OCI-LY7 (cell line): ENCODE measurements at regions not wholly inside any gene's neighbourhood (a gene's known extent, or its start where the extent isn't known, plus 50 kb on each side); places are given as distances from the start of the nearest gene placed in this dataset.
A peak's percentile ranks its signal among the peaks of the same experiment; 100 is the strongest.

Experiments used
- BruUV-seq: library from RNA; stranded (reverse); fragments of 400-500 nt; replicated peaks from 2 replicates; lab custom pipeline; 2021; lab: Mats Ljungman, UMichigan
- CTCF ChIA-PET: fragments of 300-600 bp; sonication (Branson Sonifier 250); formaldehyde crosslinking; loops from one replicate; lab custom pipeline; 2022; ENCODE audit warnings: antibody characterized with exemption; ENCODE audit not compliant: unreplicated experiment; lab: Charles Lee
- POLR2A ChIA-PET: fragments of 300-600 bp; sonication (Branson Sonifier 250); formaldehyde crosslinking; loops from one replicate; lab custom pipeline; 2022; ENCODE audit warnings: antibody characterized with exemption; lab: Charles Lee
- DNase-seq: peaks from one replicate; pipeline ENCODE4 v3.0.0-alpha.2; 2015; ENCODE audit warnings: low spot score
- H2AFZ ChIP-seq: fragments of 200-600 bp; sonication (generic), shearing (Covaris generic); 2 replicates; pipeline ENCODE4 v1.6.1; 2014; ENCODE audit warnings: mild to moderate bottlenecking, antibody characterized with exemption, low read length, moderate library complexity
- H3K27ac ChIP-seq: fragments of 200-600 bp; sonication (generic); 2 replicates; pipeline ENCODE4 v1.5.1; 2014; ENCODE audit warnings: mixed run types, low read depth, mild to moderate bottlenecking, moderate library complexity, low read length, inconsistent platforms; ENCODE audit not compliant: poor library complexity, severe bottlenecking
- H3K36me3 ChIP-seq: fragments of 200-600 bp; sonication (generic); 2 replicates; pipeline ENCODE4 v1.6.1; 2014; ENCODE audit warnings: mild to moderate bottlenecking, antibody characterized with exemption, low read length, moderate library complexity, mixed read lengths; ENCODE audit not compliant: insufficient read depth
- H3K4me1 ChIP-seq: fragments of 200-600 bp; sonication (generic); 2 replicates; pipeline ENCODE4 v1.5.1; 2014; ENCODE audit warnings: mild to moderate bottlenecking, low read length; ENCODE audit not compliant: insufficient read depth, poor library complexity, severe bottlenecking
- H3K4me2 ChIP-seq: fragments of 200-600 bp; sonication (generic); 2 replicates; pipeline ENCODE4 v1.6.1; 2014; ENCODE audit warnings: mild to moderate bottlenecking, low read length
- H3K4me3 ChIP-seq: fragments of 200-600 bp; sonication (generic); 2 replicates; pipeline ENCODE4 v1.5.1; 2014; ENCODE audit warnings: mild to moderate bottlenecking, low read depth, low read length; ENCODE audit not compliant: poor library complexity, severe bottlenecking
- H3K79me2 ChIP-seq: fragments of 200-600 bp; sonication (generic); 2 replicates; pipeline ENCODE4 v1.6.1; 2016; ENCODE audit warnings: low read depth, mild to moderate bottlenecking, low read length, moderate library complexity, mixed read lengths; ENCODE audit not compliant: insufficient read depth
- H3K9me2 ChIP-seq: fragments of 200-600 bp; sonication (generic); 2 replicates; pipeline ENCODE4 v1.6.1; 2016; ENCODE audit warnings: mild to moderate bottlenecking, low read length, mixed read lengths; ENCODE audit not compliant: insufficient read depth
- H3K9me3 ChIP-seq: fragments of 200-600 bp; sonication (generic); 2 replicates; pipeline ENCODE4 v1.6.1; 2014; ENCODE audit warnings: mild to moderate bottlenecking, mixed run types, low read length, mixed read lengths
- H4K20me1 ChIP-seq: fragments of 200-600 bp; sonication (generic); 2 replicates; pipeline ENCODE4 v1.6.1; 2014; ENCODE audit warnings: mild to moderate bottlenecking, antibody characterized with exemption, low read length, moderate library complexity, mixed read lengths; ENCODE audit not compliant: insufficient read depth
- CTCF ChIP-seq: fragments of 200-600 bp; sonication (generic); conservative IDR thresholded peaks from 2 replicates; pipeline ENCODE4 v1.5.1; 2014; ENCODE audit warnings: mild to moderate bottlenecking, antibody characterized with exemption, low read length, moderate library complexity, mixed read lengths
- EZH2phosphoT487 ChIP-seq: fragments of 200-600 bp; sonication (generic); IDR thresholded peaks from 2 replicates; pipeline ENCODE4 v1.6.1; 2018; ENCODE audit warnings: low read depth, borderline replicate concordance, mild to moderate bottlenecking, mixed run types, antibody characterized with exemption, low read length, moderate library complexity, mixed read lengths
- intact Hi-C: fragments of 100-400 bp; cut with micrococcal nuclease; formaldehyde crosslinking; loops from one replicate; pipeline ENCODE4 v1.10.0; 2022; ENCODE audit not compliant: unreplicated experiment

- ChIA-PET POLR2A (interaction anchor here (0.6 to 4.7 kb wide), 15 partner anchors 8 to 696 kb away, joined by 3 to 31 read pairs (median 5); no protein-coding TSS in a partner anchor), CTCF (interaction anchor here (0.5 to 2.0 kb wide), 3 partner anchors 9 to 69 kb away, joined by 3 to 8 read pairs (median 3); no protein-coding TSS in a partner anchor)
- TF ChIP-seq CTCF: no peak
- TF ChIP-seq EZH2phosphoT487: no peak
- Histone ChIP-seq H3K4me2 (peak overlapping the region; percentile 52), H3K36me3 (no peaks in the 10 kb centered on the region), H3K4me3 (peak overlapping the region; percentile 33), H4K20me1 (no peaks in the 10 kb centered on the region), H3K4me1 (peaks cover 97% of the 10 kb centered on the region), H3K9me3 (no peaks in the 10 kb centered on the region), H2AFZ (peak overlapping the region; percentile 45; the same call in 1 of the 2 replicates), H3K79me2 (no peaks in the 10 kb centered on the region), H3K27ac (peak overlapping the region; percentile 53), H3K9me2 (no peaks in the 10 kb centered on the region)
- BruUV-seq: no TSS peak
- DNase-seq: peak; percentile 67
- intact Hi-C loops: loop anchor here (5.0 kb wide), 1 partner anchor 218 kb away; no protein-coding TSS in a partner anchor
Observed at GRCh38 chr3:72095521-72095920, 310.6 kb upstream of the PROK2 start.

- peaks cover 88% of the 10 kb centered on the region for H3K4me1 ChIP-seq
- H3K4me2 ChIP-seq: peak overlapping the region; percentile 52
Observed at GRCh38 chr3:72093992-72094334, 309.0 kb upstream of the PROK2 start.

More at GRCh38 chr3:72093992-72094334, 309.0 kb upstream of the PROK2 start:
- Histone ChIP-seq H3K36me3 (no peaks in the 10 kb centered on the region), H2AFZ (peak overlapping the region; percentile 83; the same call in 1 of the 2 replicates), H3K27ac (peak overlapping the region; percentile 53), H3K9me3 (no peaks in the 10 kb centered on the region), H3K4me3 (no peak overlapping the region), H3K9me2 (no peaks in the 10 kb centered on the region), H3K79me2 (no peaks in the 10 kb centered on the region), H4K20me1 (no peaks in the 10 kb centered on the region)
- ChIA-PET POLR2A (interaction anchor here (0.9 to 2.3 kb wide), 9 partner anchors 10 to 109 kb away, joined by 3 to 13 read pairs (median 3); no protein-coding TSS in a partner anchor), CTCF (interaction anchor here (0.9 to 2.0 kb wide), 4 partner anchors 8 to 144 kb away, joined by 3 to 8 read pairs (median 6); no protein-coding TSS in a partner anchor)
- TF ChIP-seq EZH2phosphoT487 (no peak), CTCF (no peak)
- intact Hi-C loops: no loop called here
- no TSS peak for BruUV-seq
- DNase-seq: peak; percentile 42
